Body of pancreas (tissue), 4 donors: ENCODE measurements at regions not wholly inside any gene's neighbourhood (a gene's known extent, or its start where the extent isn't known, plus 50 kb on each side); places are given as distances from the start of the nearest gene placed in this dataset.

Experiments used
- CTCF ChIP-seq, 7 experiments: fragments of 450-650 bp in 4 of 7; fragments of 200-600 bp in 3 of 7; sonication (generic) in 3 of 7; IDR thresholded peaks; one replicate each; pipeline ENCODE4 v1.5.1; 2016 to 2019; ENCODE audit warnings: antibody characterized with exemption in 7 of 7
- POLR2A ChIP-seq, 3 donors: fragments of 450-650 bp; IDR thresholded peaks; one replicate each; pipeline ENCODE4 v1.6.1; 2016; ENCODE audit warnings: antibody characterized with exemption in 3 of 3, mild to moderate bottlenecking in 2 of 3

GRCh38 chr18:73733376-73733775 is 414.3 kb downstream of the FBXO15 start:
- TF ChIP-seq CTCF (IDR thresholded peaks at IDR 0.05) (no peak), POLR2A (IDR thresholded peaks at IDR 0.05) (no peak)
